Activated naive CD8-positive, alpha-beta T cell treated with anti-CD3 and anti-CD28 coated beads for 36 hours (primary cell): ENCODE measurements at regions not wholly inside any gene's neighbourhood (a gene's known extent, or its start where the extent isn't known, plus 50 kb on each side); places are given as distances from the start of the nearest gene placed in this dataset.
A peak's percentile ranks its signal among the peaks of the same experiment; 100 is the strongest.

ENCODE experiments used
- DNase-seq: peaks from one replicate; pipeline ENCODE4 v3.0.0; 2021
- H3K27ac Mint-ChIP-seq: one replicate; pipeline ENCODE4 v1.8.0; 2022; ENCODE audit warnings: mild to moderate bottlenecking, moderate library complexity, mixed read lengths
- H3K27me3 Mint-ChIP-seq: one replicate; pipeline ENCODE4 v1.8.0; 2022; ENCODE audit warnings: mild to moderate bottlenecking, mixed read lengths
- H3K36me3 Mint-ChIP-seq: one replicate; pipeline ENCODE4 v1.8.0; 2021; ENCODE audit warnings: mild to moderate bottlenecking, mixed read lengths
- H3K4me1 Mint-ChIP-seq: one replicate; pipeline ENCODE4 v1.8.0; 2021; ENCODE audit warnings: mixed read lengths
- H3K4me3 Mint-ChIP-seq: one replicate; pipeline ENCODE4 v1.8.0; 2022; ENCODE audit warnings: mild to moderate bottlenecking, moderate library complexity, mixed read lengths
- H3K9me3 Mint-ChIP-seq: one replicate; pipeline ENCODE4 v1.8.0; 2022; ENCODE audit warnings: mixed read lengths

- Mint-ChIP-seq H3K9me3 (peaks cover 14% of the 10 kb centered on the region), H3K27me3 (no peaks in the 10 kb centered on the region), H3K36me3 (peaks cover 11% of the 10 kb centered on the region), H3K27ac (no peak overlapping the region), H3K4me3 (no peak overlapping the region), H3K4me1 (no peaks in the 10 kb centered on the region)
- no peak for DNase-seq
Observed at GRCh38 chr3:67804089-67804488, 149.7 kb upstream of the SUCLG2 start.

- H3K27me3 Mint-ChIP-seq = no peaks in the 10 kb centered on the region
- no peak for DNase-seq
- no peak overlapping the region for H3K4me3 Mint-ChIP-seq
- H3K36me3 Mint-ChIP-seq = peaks cover 8% of the 10 kb centered on the region
- H3K27ac Mint-ChIP-seq = no peak overlapping the region
- H3K9me3 Mint-ChIP-seq = peaks cover 8% of the 10 kb centered on the region
- H3K4me1 Mint-ChIP-seq = no peaks in the 10 kb centered on the region
Observed at GRCh38 chr3:67798412-67798811, 144.0 kb upstream of the SUCLG2 start.

- Mint-ChIP-seq H3K27ac (no peak overlapping the region), H3K27me3 (no peaks in the 10 kb centered on the region), H3K4me3 (no peak overlapping the region), H3K36me3 (no peaks in the 10 kb centered on the region), H3K4me1 (peaks cover 10% of the 10 kb centered on the region), H3K9me3 (peaks cover 5% of the 10 kb centered on the region)
- DNase-seq = no peak
Observed at GRCh38 chr3:67791620-67792019, 137.2 kb upstream of the SUCLG2 start.

GRCh38 chr3:67790043-67790442, 135.6 kb upstream of the SUCLG2 start:
- no peaks in the 10 kb centered on the region for H3K27me3 Mint-ChIP-seq

GRCh38 chr3:67788396-67788795, 134.0 kb upstream of the SUCLG2 start:
- no peak for DNase-seq
- Mint-ChIP-seq H3K27ac (no peak overlapping the region), H3K4me1 (peaks cover 10% of the 10 kb centered on the region), H3K4me3 (no peak overlapping the region), H3K9me3 (peaks cover 21% of the 10 kb centered on the region), H3K36me3 (peaks cover 15% of the 10 kb centered on the region), H3K27me3 (no peaks in the 10 kb centered on the region)

More at GRCh38 chr3:67790043-67790442, 135.6 kb upstream of the SUCLG2 start:
- H3K9me3 Mint-ChIP-seq = peaks cover 19% of the 10 kb centered on the region
- H3K4me3 Mint-ChIP-seq = no peak overlapping the region
- peak; percentile 39 for DNase-seq
- peaks cover 10% of the 10 kb centered on the region for H3K4me1 Mint-ChIP-seq
- peaks cover 12% of the 10 kb centered on the region for H3K36me3 Mint-ChIP-seq
- no peak overlapping the region for H3K27ac Mint-ChIP-seq

GRCh38 chr3:67783281-67784250, 129.2 kb upstream of the SUCLG2 start:
- no peak for DNase-seq
- H3K27me3 Mint-ChIP-seq = no peaks in the 10 kb centered on the region
- H3K27ac Mint-ChIP-seq = no peak overlapping the region
- H3K9me3 Mint-ChIP-seq = peaks cover 36% of the 10 kb centered on the region
- peaks cover 27% of the 10 kb centered on the region for H3K36me3 Mint-ChIP-seq
- H3K4me3 Mint-ChIP-seq = no peak overlapping the region
- H3K4me1 Mint-ChIP-seq = no peaks in the 10 kb centered on the region

- Mint-ChIP-seq H3K9me3 (peaks cover 44% of the 10 kb centered on the region), H3K36me3 (peaks cover 35% of the 10 kb centered on the region), H3K27me3 (no peaks in the 10 kb centered on the region), H3K4me3 (no peak overlapping the region), H3K27ac (no peak overlapping the region), H3K4me1 (no peaks in the 10 kb centered on the region)
- no peak for DNase-seq
Observed at GRCh38 chr3:67781871-67782270, 127.5 kb upstream of the SUCLG2 start.

GRCh38 chr3:67781218-67781617, 126.8 kb upstream of the SUCLG2 start:
- H3K4me1 Mint-ChIP-seq = no peaks in the 10 kb centered on the region
- H3K27ac Mint-ChIP-seq = no peak overlapping the region
- H3K36me3 Mint-ChIP-seq = peaks cover 37% of the 10 kb centered on the region
- no peaks in the 10 kb centered on the region for H3K27me3 Mint-ChIP-seq
- peaks cover 44% of the 10 kb centered on the region for H3K9me3 Mint-ChIP-seq
- DNase-seq = no peak
- H3K4me3 Mint-ChIP-seq = no peak overlapping the region

GRCh38 chr3:67774676-67775075, 120.3 kb upstream of the SUCLG2 start:
- Mint-ChIP-seq H3K9me3 (peaks cover 34% of the 10 kb centered on the region), H3K27ac (no peak overlapping the region), H3K4me3 (no peak overlapping the region), H3K27me3 (no peaks in the 10 kb centered on the region), H3K4me1 (no peaks in the 10 kb centered on the region), H3K36me3 (peaks cover 26% of the 10 kb centered on the region)
- DNase-seq = no peak

GRCh38 chr3:67765575-67765974, 111.2 kb upstream of the SUCLG2 start:
- peaks cover 40% of the 10 kb centered on the region for H3K9me3 Mint-ChIP-seq
- H3K27ac Mint-ChIP-seq = no peak overlapping the region
- no peaks in the 10 kb centered on the region for H3K4me1 Mint-ChIP-seq
- H3K36me3 Mint-ChIP-seq = peaks cover 20% of the 10 kb centered on the region
- no peak overlapping the region for H3K4me3 Mint-ChIP-seq
- no peak for DNase-seq
- no peaks in the 10 kb centered on the region for H3K27me3 Mint-ChIP-seq

- no peak for DNase-seq
- Mint-ChIP-seq H3K36me3 (peaks cover 35% of the 10 kb centered on the region), H3K9me3 (peaks cover 20% of the 10 kb centered on the region), H3K4me3 (no peak overlapping the region), H3K4me1 (peaks cover 21% of the 10 kb centered on the region), H3K27me3 (no peaks in the 10 kb centered on the region), H3K27ac (no peak overlapping the region)
Observed at GRCh38 chr3:67745296-67745695, 90.9 kb upstream of the SUCLG2 start.

- Mint-ChIP-seq H3K27me3 (no peaks in the 10 kb centered on the region), H3K4me1 (peaks cover 27% of the 10 kb centered on the region), H3K36me3 (peaks cover 32% of the 10 kb centered on the region), H3K27ac (no peak overlapping the region), H3K9me3 (peaks cover 20% of the 10 kb centered on the region), H3K4me3 (no peak overlapping the region)
- no peak for DNase-seq
Observed at GRCh38 chr3:67744699-67745098, 90.3 kb upstream of the SUCLG2 start.

GRCh38 chr3:67739851-67740250, 85.4 kb upstream of the SUCLG2 start:
- Mint-ChIP-seq H3K4me3 (no peak overlapping the region), H3K36me3 (peaks cover 31% of the 10 kb centered on the region), H3K27ac (no peak overlapping the region), H3K9me3 (peaks cover 23% of the 10 kb centered on the region), H3K27me3 (no peaks in the 10 kb centered on the region), H3K4me1 (peaks cover 54% of the 10 kb centered on the region)
- no peak for DNase-seq

- Mint-ChIP-seq H3K4me3 (no peak overlapping the region), H3K4me1 (peaks cover 47% of the 10 kb centered on the region), H3K9me3 (peaks cover 24% of the 10 kb centered on the region), H3K36me3 (peaks cover 28% of the 10 kb centered on the region), H3K27ac (peak overlapping the region; percentile 78), H3K27me3 (no peaks in the 10 kb centered on the region)
- DNase-seq = no peak
Observed at GRCh38 chr3:67737906-67738865, 83.8 kb upstream of the SUCLG2 start.

GRCh38 chr3:67737140-67737539, 82.7 kb upstream of the SUCLG2 start:
- no peak overlapping the region for H3K4me3 Mint-ChIP-seq
- H3K9me3 Mint-ChIP-seq = peaks cover 20% of the 10 kb centered on the region
- H3K4me1 Mint-ChIP-seq = peaks cover 46% of the 10 kb centered on the region
- no peaks in the 10 kb centered on the region for H3K27me3 Mint-ChIP-seq
- DNase-seq = no peak
- peaks cover 23% of the 10 kb centered on the region for H3K36me3 Mint-ChIP-seq
- H3K27ac Mint-ChIP-seq = no peak overlapping the region
